Mesenchymal stem cell (in vitro differentiated cells and primary cell): ENCODE measurements at regions not wholly inside any gene's neighbourhood (a gene's known extent, or its start where the extent isn't known, plus 50 kb on each side); places are given as distances from the start of the nearest gene placed in this dataset.

Experiments
- DNase-seq: peaks from one replicate; pipeline ENCODE4 v3.0.0-alpha.2; 2013
- H2AFZ ChIP-seq: one replicate; pipeline ENCODE4 v1.6.1; 2013; ENCODE audit warnings: low read depth, mild to moderate bottlenecking, control low read depth, inconsistent platforms, low read length, moderate library complexity
- H2AK5ac ChIP-seq: 2 replicates; pipeline ENCODE4 v1.6.1; 2013; ENCODE audit warnings: low read length, moderate library complexity, mild to moderate bottlenecking, inconsistent platforms; ENCODE audit not compliant: severe bottlenecking
- H2BK120ac ChIP-seq: one replicate; pipeline ENCODE4 v1.6.1; 2013; ENCODE audit warnings: low read depth, mild to moderate bottlenecking, inconsistent platforms, low read length, moderate library complexity
- H2BK12ac ChIP-seq, 2 experiments: one replicate each; pipeline ENCODE4 v1.6.1; 2013; ENCODE audit warnings: inconsistent platforms in 2 of 2, low read length in 2 of 2, mild to moderate bottlenecking in 2 of 2, moderate library complexity in 2 of 2, control low read depth in 1 of 2
- H2BK15ac ChIP-seq: one replicate; pipeline ENCODE4 v1.6.1; 2013; ENCODE audit warnings: mild to moderate bottlenecking, low read depth, inconsistent platforms; ENCODE audit not compliant: poor library complexity, severe bottlenecking
- H2BK5ac ChIP-seq: 2 replicates; pipeline ENCODE4 v1.6.1; 2013; ENCODE audit warnings: low read depth, mild to moderate bottlenecking, low read length, control low read depth, inconsistent platforms; ENCODE audit not compliant: poor library complexity, severe bottlenecking
- H3K14ac ChIP-seq, 2 experiments: one replicate each; pipeline ENCODE4 v1.6.1; 2013; ENCODE audit warnings: inconsistent platforms in 2 of 2, low read length in 2 of 2, control low read depth in 1 of 2, mild to moderate bottlenecking in 1 of 2, moderate library complexity in 1 of 2
- H3K18ac ChIP-seq, 2 experiments: one replicate each; pipeline ENCODE4 v1.6.1; 2013; ENCODE audit warnings: inconsistent platforms in 2 of 2, low read length in 2 of 2, control low read depth in 1 of 2, low read depth in 1 of 2, mild to moderate bottlenecking in 1 of 2
- H3K23ac ChIP-seq, 2 experiments: one replicate each; pipeline ENCODE4 v1.6.1; 2013; ENCODE audit warnings: inconsistent platforms in 2 of 2, low read length in 2 of 2, mild to moderate bottlenecking in 2 of 2, moderate library complexity in 2 of 2, control low read depth in 1 of 2
- H3K27ac ChIP-seq: 2 replicates; pipeline ENCODE4 v1.5.1; 2013; ENCODE audit warnings: mild to moderate bottlenecking, moderate library complexity, low read length, control low read depth, inconsistent platforms; ENCODE audit not compliant: poor library complexity, severe bottlenecking
- H3K27me3 ChIP-seq, 2 experiments: 2 replicates each; pipeline versions ENCODE4 v1.6.1 to v1.7.0; 2013; ENCODE audit warnings: low read length in 2 of 2, mild to moderate bottlenecking in 2 of 2, moderate library complexity in 2 of 2, control low read depth in 1 of 2, inconsistent platforms in 1 of 2; ENCODE audit not compliant: control insufficient read depth in 1 of 2, insufficient read depth in 1 of 2
- H3K36me3 ChIP-seq, 2 experiments: 2 replicates each; pipeline versions ENCODE4 v1.6.1 to v1.7.0; 2013; ENCODE audit warnings: low read length in 2 of 2, control low read depth in 1 of 2, inconsistent platforms in 1 of 2, low read depth in 1 of 2, mild to moderate bottlenecking in 1 of 2; ENCODE audit not compliant: insufficient read depth in 2 of 2, control insufficient read depth in 1 of 2
- H3K4ac ChIP-seq, 2 experiments: one replicate each; pipeline ENCODE4 v1.6.1; 2013; ENCODE audit warnings: inconsistent platforms in 2 of 2, low read length in 2 of 2, mild to moderate bottlenecking in 2 of 2, moderate library complexity in 2 of 2, control low read depth in 1 of 2, low read depth in 1 of 2
- H3K4me1 ChIP-seq: 2 replicates; pipeline ENCODE4 v1.6.1; 2013; ENCODE audit warnings: low read depth, low read length, control low read depth; ENCODE audit not compliant: control insufficient read depth, insufficient read depth
- H3K4me2 ChIP-seq: 2 replicates; pipeline ENCODE4 v1.6.1; 2013; ENCODE audit warnings: low read length, mild to moderate bottlenecking, inconsistent platforms; ENCODE audit not compliant: poor library complexity, severe bottlenecking
- H3K4me3 ChIP-seq, 2 experiments: 2 replicates each; pipeline versions ENCODE4 v1.5.1 to v1.7.0; 2013; ENCODE audit warnings: low read length in 2 of 2, mild to moderate bottlenecking in 2 of 2, control low read depth in 1 of 2, low read depth in 1 of 2; ENCODE audit not compliant: insufficient read depth in 1 of 2
- H3K79me1 ChIP-seq: replicated peaks from 2 replicates; pipeline ENCODE4 v1.6.1; 2013; ENCODE audit warnings: mild to moderate bottlenecking, control low read depth, low read length, inconsistent platforms; ENCODE audit not compliant: poor library complexity, severe bottlenecking
- H3K9ac ChIP-seq: 2 replicates; pipeline ENCODE4 v1.7.0; 2013; ENCODE audit warnings: mild to moderate bottlenecking, low read length, moderate library complexity
- H3K9me3 ChIP-seq: 2 replicates; pipeline ENCODE4 v1.7.0; 2013; ENCODE audit warnings: mild to moderate bottlenecking, low read length; ENCODE audit not compliant: control insufficient read depth
- H4K8ac ChIP-seq: one replicate; pipeline ENCODE4 v1.6.1; 2013; ENCODE audit warnings: inconsistent platforms, mild to moderate bottlenecking, low read length, moderate library complexity
- H4K91ac ChIP-seq: one replicate; pipeline ENCODE4 v1.6.1; 2013; ENCODE audit warnings: mild to moderate bottlenecking, low read length, inconsistent platforms
- WGBS: methylation state at CpG from one replicate; pipeline ENCODE4 v1.1.7; 2013; ENCODE audit warnings: mixed read lengths; 5-methylcytosine and 5-hydroxymethylcytosine counted together

GRCh38 chr10:44281089-44281613, 103.7 kb downstream of the CXCL12 start:
- Histone ChIP-seq H2AK5ac (no peak overlapping the region), H3K4me3 (no peak overlapping the region), H2AFZ (no peak overlapping the region), H3K27ac (no peak overlapping the region), H2BK12ac (no peak overlapping the region), H2BK5ac (no peak overlapping the region), H4K8ac (no peak overlapping the region), H3K4me2 (no peak overlapping the region), H3K4me1 (peaks cover 5% of the 10 kb centered on the region), H3K14ac (no peak overlapping the region), H3K9ac (peak overlapping the region; percentile 44), H3K9me3 (no peaks in the 10 kb centered on the region), H2BK15ac (no peak overlapping the region), H2BK120ac (no peak overlapping the region), H3K79me1 (no peaks in the 10 kb centered on the region), H3K27me3 (peaks cover 0 to 12% of the 10 kb centered on the region in 2 experiments), H3K18ac (no peak overlapping the region), H3K4ac (no peak overlapping the region), H3K23ac (no peak overlapping the region), H4K91ac (no peak overlapping the region), H3K36me3 (no peaks in the 10 kb centered on the region)
- DNase-seq, result no peak
- 94% methylated on average over 10 of the region's 12 CpGs for WGBS

DNA sequence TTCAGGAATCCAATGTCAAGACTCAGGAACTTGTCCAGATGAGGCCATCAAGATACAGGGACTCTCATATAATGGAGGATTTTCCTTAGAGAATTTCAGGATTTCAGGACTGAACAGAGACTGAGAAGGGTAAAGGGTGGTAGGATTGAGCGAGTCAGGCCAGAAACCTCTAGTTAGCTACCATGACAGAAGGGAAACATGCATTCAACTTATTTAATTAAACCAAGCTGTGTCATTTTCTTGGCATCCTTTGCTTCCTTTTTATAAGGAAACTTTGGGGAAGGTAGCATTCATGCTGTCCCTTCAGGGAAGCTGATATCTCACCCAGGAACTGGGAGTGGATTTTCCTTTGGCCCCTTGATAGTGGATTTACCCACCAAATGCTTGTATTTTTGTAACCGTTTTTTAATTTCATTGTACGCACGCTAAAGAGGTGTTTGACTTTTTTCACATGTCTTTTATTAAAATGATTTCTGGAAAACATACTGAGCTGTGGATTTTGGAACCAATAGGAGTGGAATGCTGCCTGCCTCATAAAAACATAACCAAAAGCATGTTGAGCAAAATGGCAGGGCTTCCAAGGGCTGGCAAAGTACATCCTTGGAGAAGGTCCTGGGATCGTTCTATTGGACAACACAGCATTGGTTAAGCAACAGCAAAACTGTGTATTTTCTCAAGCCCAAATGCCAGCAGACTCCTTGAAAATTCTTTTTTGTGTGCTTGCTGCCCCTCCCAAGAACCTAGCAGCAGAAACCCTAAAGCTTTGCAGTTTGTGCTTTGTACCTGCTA, 104.5 kb downstream of the CXCL12 start:
- H3K27ac ChIP-seq, result no peak overlapping the region
- peaks cover 5% of the 10 kb centered on the region for H3K4me1 ChIP-seq
- H3K14ac ChIP-seq, result no peak overlapping the region
- H3K18ac ChIP-seq, result no peak overlapping the region
- no peak overlapping the region for H2BK120ac ChIP-seq
- no peaks in the 10 kb centered on the region for H3K36me3 ChIP-seq
- H2BK5ac ChIP-seq, result no peak overlapping the region
- no peak for DNase-seq
- H3K9ac ChIP-seq, result peak overlapping the region; percentile 48
- H3K4ac ChIP-seq, result no peak overlapping the region
- no peak overlapping the region for H2AFZ ChIP-seq
- H3K4me3 ChIP-seq, result no peak overlapping the region
- H2BK15ac ChIP-seq, result no peak overlapping the region
- H3K79me1 ChIP-seq, result no peaks in the 10 kb centered on the region
- no peak overlapping the region for H4K8ac ChIP-seq
- WGBS, result 98% methylated on average over 4 of the region's 5 CpGs
- H3K9me3 ChIP-seq, result no peaks in the 10 kb centered on the region
- peaks cover 0 to 12% of the 10 kb centered on the region in 2 experiments for H3K27me3 ChIP-seq
- no peak overlapping the region for H2AK5ac ChIP-seq
- no peak overlapping the region for H2BK12ac ChIP-seq
- no peak overlapping the region for H3K4me2 ChIP-seq
- no peak overlapping the region for H3K23ac ChIP-seq
- no peak overlapping the region for H4K91ac ChIP-seq

GRCh38 chr10:44279426-44280126, 105.3 kb downstream of the CXCL12 start:
- H4K8ac ChIP-seq, result no peak overlapping the region
- WGBS, result 79% methylated on average over 4 of the region's 7 CpGs
- H3K14ac ChIP-seq, result no peak overlapping the region

DNA sequence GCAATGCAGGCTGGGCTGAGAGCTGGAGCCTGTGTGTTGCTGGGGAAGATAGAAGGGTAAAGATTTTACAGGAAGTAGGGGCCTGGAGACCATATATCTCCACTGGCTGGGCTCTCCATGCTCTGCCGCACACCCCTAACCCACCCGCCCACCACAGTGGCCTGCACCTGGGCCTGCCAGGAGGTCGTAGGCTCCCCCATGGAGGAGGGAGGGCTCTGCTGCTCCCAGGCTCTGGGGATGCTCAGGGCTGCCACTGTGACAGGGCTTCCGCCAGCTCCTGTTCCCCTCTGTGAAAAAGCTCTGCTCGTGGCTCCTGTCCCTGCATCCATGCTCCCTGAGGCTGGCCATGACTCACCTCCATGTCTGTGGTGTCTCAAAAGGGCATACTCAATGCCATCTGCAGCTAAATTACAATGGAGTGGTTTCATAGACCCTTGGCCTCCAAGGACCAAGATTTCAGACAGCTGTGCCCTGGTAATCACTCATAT, 106.0 kb downstream of the CXCL12 start:
- no peak overlapping the region for H2BK120ac ChIP-seq
- H3K4me1 ChIP-seq, result peaks cover 5% of the 10 kb centered on the region
- DNase-seq, result peak; percentile 9
- peak overlapping the region; percentile 34 for H3K9ac ChIP-seq
- H3K9me3 ChIP-seq, result no peaks in the 10 kb centered on the region
- 42% methylated on average over 5 of the region's 5 CpGs for WGBS
- H3K23ac ChIP-seq, result no peak overlapping the region
- H3K79me1 ChIP-seq, result no peaks in the 10 kb centered on the region
- no peak overlapping the region for H2AFZ ChIP-seq
- no peak overlapping the region for H2BK5ac ChIP-seq
- H3K4me2 ChIP-seq, result no peak overlapping the region
- H2BK15ac ChIP-seq, result no peak overlapping the region
- no peak overlapping the region for H2BK12ac ChIP-seq
- H3K36me3 ChIP-seq, result no peaks in the 10 kb centered on the region
- H2AK5ac ChIP-seq, result no peak overlapping the region
- no peak overlapping the region for H4K8ac ChIP-seq
- H3K18ac ChIP-seq, result no peak overlapping the region
- peaks cover 0 to 8% of the 10 kb centered on the region in 2 experiments for H3K27me3 ChIP-seq
- H3K4me3 ChIP-seq, result no peak overlapping the region
- no peak overlapping the region for H3K4ac ChIP-seq
- H3K14ac ChIP-seq, result no peak overlapping the region
- no peak overlapping the region for H3K27ac ChIP-seq
- no peak overlapping the region for H4K91ac ChIP-seq

More at GRCh38 chr10:44279426-44280126, 105.3 kb downstream of the CXCL12 start:
- Histone ChIP-seq H2BK12ac (no peak overlapping the region), H3K23ac (no peak overlapping the region), H3K4me3 (no peak overlapping the region), H3K9me3 (no peaks in the 10 kb centered on the region), H4K91ac (no peak overlapping the region), H2AFZ (no peak overlapping the region), H2AK5ac (no peak overlapping the region), H2BK15ac (no peak overlapping the region), H3K36me3 (no peaks in the 10 kb centered on the region), H3K9ac (peak overlapping the region; percentile 48), H3K79me1 (no peaks in the 10 kb centered on the region), H3K27ac (no peak overlapping the region), H3K4me1 (peaks cover 5% of the 10 kb centered on the region), H3K4me2 (no peak overlapping the region), H2BK5ac (no peak overlapping the region), H3K18ac (no peak overlapping the region), H3K27me3 (peaks cover 0 to 12% of the 10 kb centered on the region in 2 experiments), H2BK120ac (no peak overlapping the region), H3K4ac (no peak overlapping the region)
- DNase-seq, result no peak
